ENCODE measurements at regions not wholly inside any gene's neighbourhood (a gene's known extent, or its start where the extent isn't known, plus 50 kb on each side); places are given as distances from the start of the nearest gene placed in this dataset.

DNA sequence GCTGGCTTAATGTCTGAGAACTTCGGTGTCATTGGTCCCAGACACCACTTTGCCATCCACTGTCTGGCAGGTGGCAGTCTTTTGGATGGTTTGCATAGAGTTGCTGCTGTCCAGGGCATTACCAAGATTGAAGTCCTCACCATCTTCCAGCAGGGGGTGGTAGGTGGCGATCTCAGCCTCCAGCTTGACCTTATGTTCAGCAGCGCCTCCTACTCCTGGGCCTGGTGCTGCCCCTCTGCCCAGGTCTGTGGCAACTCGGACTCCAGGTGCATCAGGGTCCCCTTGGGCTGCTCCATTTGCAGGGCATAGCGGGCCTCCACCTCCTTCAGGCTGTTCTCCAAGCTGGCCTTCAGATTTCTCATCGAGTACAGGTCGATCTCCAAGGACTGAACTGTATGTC, 573.3 kb upstream of the NCAM2 start:
- intact Hi-C loops (cut with DNase I), result no loop called here
- H3K4me3 ChIP-seq, result no peak overlapping the region
- H3K27ac ChIP-seq (replicated peaks in 1 of 4), result no peak overlapping the region
- TF ChIP-seq, protein P1, sequence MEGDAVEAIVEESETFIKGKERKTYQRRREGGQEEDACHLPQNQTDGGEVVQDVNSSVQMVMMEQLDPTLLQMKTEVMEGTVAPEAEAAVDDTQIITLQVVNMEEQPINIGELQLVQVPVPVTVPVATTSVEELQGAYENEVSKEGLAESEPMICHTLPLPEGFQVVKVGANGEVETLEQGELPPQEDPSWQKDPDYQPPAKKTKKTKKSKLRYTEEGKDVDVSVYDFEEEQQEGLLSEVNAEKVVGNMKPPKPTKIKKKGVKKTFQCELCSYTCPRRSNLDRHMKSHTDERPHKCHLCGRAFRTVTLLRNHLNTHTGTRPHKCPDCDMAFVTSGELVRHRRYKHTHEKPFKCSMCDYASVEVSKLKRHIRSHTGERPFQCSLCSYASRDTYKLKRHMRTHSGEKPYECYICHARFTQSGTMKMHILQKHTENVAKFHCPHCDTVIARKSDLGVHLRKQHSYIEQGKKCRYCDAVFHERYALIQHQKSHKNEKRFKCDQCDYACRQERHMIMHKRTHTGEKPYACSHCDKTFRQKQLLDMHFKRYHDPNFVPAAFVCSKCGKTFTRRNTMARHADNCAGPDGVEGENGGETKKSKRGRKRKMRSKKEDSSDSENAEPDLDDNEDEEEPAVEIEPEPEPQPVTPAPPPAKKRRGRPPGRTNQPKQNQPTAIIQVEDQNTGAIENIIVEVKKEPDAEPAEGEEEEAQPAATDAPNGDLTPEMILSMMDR (IDR thresholded peaks at IDR 0.05), result no peak
- no peak for TF ChIP-seq EP300 (IDR thresholded peaks at IDR 0.05)
- no peak for TF ChIP-seq POLR2A (IDR thresholded peaks at IDR 0.05; ENCODE audit: low read depth)
- no peak for TF ChIP-seq POLR2AphosphoS5 (IDR thresholded peaks at IDR 0.05)
- H3K27me3 ChIP-seq, result no peaks in the 10 kb centered on the region
- H3K9me3 ChIP-seq, result no peaks in the 10 kb centered on the region
- 98% methylated on average over 5 of the region's 7 CpGs for WGBS
- H3K4me1 ChIP-seq, result no peaks in the 10 kb centered on the region
- DNase-seq (ENCODE audit: extremely low spot score), result no peak
- H3K36me3 ChIP-seq, result no peaks in the 10 kb centered on the region

DNA sequence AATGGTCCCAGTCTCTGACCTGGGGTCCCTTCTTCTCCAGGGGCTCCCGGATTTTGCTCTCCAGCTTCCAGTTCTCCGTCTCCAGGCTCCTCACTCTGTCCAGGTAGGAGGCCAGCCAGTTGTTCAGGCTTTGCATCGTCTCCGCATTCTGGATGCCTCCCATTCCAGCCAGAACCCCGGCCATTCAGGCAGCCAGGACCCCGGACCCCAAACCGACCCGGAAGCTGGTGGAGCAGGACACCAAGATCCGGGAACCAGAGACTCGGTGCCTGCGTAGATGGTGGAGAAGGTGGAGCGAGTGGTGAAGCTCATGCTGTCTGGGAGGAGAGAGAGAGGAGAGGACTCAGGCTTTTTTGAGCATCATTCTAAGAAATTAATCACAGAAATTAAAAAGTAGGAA, 572.4 kb upstream of the NCAM2 start:
- H3K9me3 ChIP-seq, result no peaks in the 10 kb centered on the region
- H3K36me3 ChIP-seq, result no peaks in the 10 kb centered on the region
- no peaks in the 10 kb centered on the region for H3K27me3 ChIP-seq
- 96% methylated on average over 12 of the region's 12 CpGs for WGBS
- no peak for DNase-seq (ENCODE audit: extremely low spot score)
- intact Hi-C loops (cut with DNase I), result no loop called here
- TF ChIP-seq POLR2A (IDR thresholded peaks at IDR 0.05; ENCODE audit: low read depth) (no peak), POLR2AphosphoS5 (IDR thresholded peaks at IDR 0.05) (no peak), EP300 (IDR thresholded peaks at IDR 0.05) (no peak)
- TF ChIP-seq, protein P1 (IDR thresholded peaks at IDR 0.05), result no peak
- no peak overlapping the region for H3K4me3 ChIP-seq
- H3K27ac ChIP-seq (replicated peaks in 1 of 4), result no peak overlapping the region
- no peaks in the 10 kb centered on the region for H3K4me1 ChIP-seq

DNA sequence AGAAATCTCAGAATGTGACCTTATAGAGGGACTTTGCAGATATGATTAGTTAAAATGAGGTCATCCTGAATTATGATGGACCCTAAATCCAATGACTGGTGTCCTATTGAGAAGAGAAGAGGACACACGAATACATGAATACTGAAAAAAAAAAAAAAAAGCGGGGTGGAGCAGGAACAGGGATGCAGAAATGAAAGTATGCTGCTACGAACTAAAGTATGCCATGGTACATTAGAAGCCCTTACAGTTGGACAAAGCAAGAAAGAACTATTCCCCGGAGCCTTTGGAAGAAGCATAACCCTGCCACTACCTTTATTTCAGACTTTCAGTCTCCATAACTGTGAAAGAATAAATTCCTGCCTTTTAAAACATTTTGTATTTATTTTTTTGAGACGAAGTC, 557.9 kb upstream of the NCAM2 start:
- no peaks in the 10 kb centered on the region for H3K27me3 ChIP-seq
- no peak for TF ChIP-seq POLR2AphosphoS5 (IDR thresholded peaks at IDR 0.05)
- TF ChIP-seq POLR2A (IDR thresholded peaks at IDR 0.05; ENCODE audit: low read depth), result no peak
- TF ChIP-seq, protein P1 (IDR thresholded peaks at IDR 0.05), result no peak
- no peak for TF ChIP-seq EP300 (IDR thresholded peaks at IDR 0.05)
- H3K4me1 ChIP-seq, result no peaks in the 10 kb centered on the region
- DNase-seq (ENCODE audit: extremely low spot score), result no peak
- 83% methylated on average over 5 of the region's 5 CpGs for WGBS
- intact Hi-C loops (cut with DNase I), result no loop called here
- H3K4me3 ChIP-seq, result no peak overlapping the region
- H3K9me3 ChIP-seq, result no peaks in the 10 kb centered on the region
- no peak overlapping the region for H3K27ac ChIP-seq (replicated peaks in 1 of 4)
- H3K36me3 ChIP-seq, result no peaks in the 10 kb centered on the region

DNA sequence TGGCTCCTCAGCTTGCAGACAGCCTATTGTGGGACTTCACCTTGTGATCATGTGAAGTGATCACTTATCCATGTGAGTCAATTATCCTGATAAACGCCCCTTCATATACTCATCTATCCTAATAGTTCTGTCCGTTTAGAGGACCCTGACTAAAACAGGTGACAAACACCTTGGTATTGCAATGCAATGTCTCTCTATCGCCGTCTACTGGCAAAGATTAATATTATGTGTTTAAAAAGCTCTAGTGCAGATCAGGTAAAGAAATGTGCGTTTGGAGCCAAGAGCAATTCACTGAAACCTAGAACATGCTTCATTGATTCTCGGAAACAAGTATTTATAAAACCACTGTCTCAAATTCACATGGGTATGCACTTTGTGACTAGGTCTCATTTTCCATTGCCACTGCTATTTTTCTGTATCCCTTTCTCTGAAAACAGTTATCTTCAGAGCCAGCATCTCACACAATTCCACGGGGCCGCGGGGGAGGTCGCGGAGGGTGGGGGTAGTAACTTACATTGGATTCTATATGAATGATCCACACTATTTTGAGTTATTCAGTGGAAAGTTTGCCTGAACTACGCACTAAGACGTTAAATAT, 554.6 kb upstream of the NCAM2 start:
- TF ChIP-seq EP300 (IDR thresholded peaks at IDR 0.05), result no peak
- TF ChIP-seq, protein P1 (IDR thresholded peaks at IDR 0.05), result peak in 1 of 3 experiments; percentile 24
- no peaks in the 10 kb centered on the region for H3K4me1 ChIP-seq
- H3K4me3 ChIP-seq, result no peak overlapping the region
- H3K9me3 ChIP-seq, result no peaks in the 10 kb centered on the region
- 70% methylated on average over 13 of the region's 13 CpGs for whole genome bisulfite sequencing
- H3K27me3 ChIP-seq, result no peaks in the 10 kb centered on the region
- intact Hi-C loops (cut with DNase I), result no loop called here
- H3K27ac ChIP-seq (replicated peaks in 1 of 4), result no peak overlapping the region
- H3K36me3 ChIP-seq, result no peaks in the 10 kb centered on the region
- no peak for DNase-seq (ENCODE audit: extremely low spot score)

DNA sequence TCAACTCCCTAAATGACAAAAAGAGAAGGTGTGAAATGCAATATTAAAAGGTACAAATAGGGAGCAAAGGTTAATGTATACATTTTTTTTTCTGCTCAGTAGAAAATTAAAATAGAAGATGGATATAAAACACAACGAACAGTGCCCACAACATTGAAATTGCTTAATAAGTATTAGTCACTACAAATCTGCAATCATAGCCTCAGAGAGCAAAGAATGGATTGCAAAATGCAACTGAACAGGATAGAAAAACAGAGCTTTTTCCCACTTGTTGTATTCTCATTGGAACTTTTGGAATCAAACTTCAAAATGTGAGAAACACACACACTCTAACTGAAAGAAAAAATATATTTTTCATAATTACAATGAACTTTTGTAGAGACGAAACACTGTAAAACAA, 552.2 kb upstream of the NCAM2 start:
- Histone ChIP-seq H3K4me1 (no peaks in the 10 kb centered on the region), H3K27ac (replicated peaks in 1 of 4) (no peak overlapping the region), H3K36me3 (no peaks in the 10 kb centered on the region), H3K9me3 (no peaks in the 10 kb centered on the region), H3K27me3 (no peaks in the 10 kb centered on the region), H3K4me3 (no peak overlapping the region)
- WGBS, result 70% methylated on average over 2 of the region's 2 CpGs
- DNase-seq (ENCODE audit: extremely low spot score), result no peak
- no peak for TF ChIP-seq EP300 (IDR thresholded peaks at IDR 0.05)
- TF ChIP-seq POLR2A (IDR thresholded peaks at IDR 0.05; ENCODE audit: low read depth), result no peak
- TF ChIP-seq, protein P1 (IDR thresholded peaks at IDR 0.05), result no peak
- TF ChIP-seq POLR2AphosphoS5 (IDR thresholded peaks at IDR 0.05), result no peak
- intact Hi-C loops (cut with DNase I), result no loop called here
